GM08714 (cell line): ENCODE measurements at regions not wholly inside any gene's neighbourhood (a gene's known extent, or its start where the extent isn't known, plus 50 kb on each side); places are given as distances from the start of the nearest gene placed in this dataset.

Experiments used
- H3K4me3 ChIP-seq: fragments of 200-500 bp; sonication (Bioruptor generic); 2 replicates; pipeline ENCODE4 v1.5.1; 2014; ENCODE audit warnings: mild to moderate bottlenecking, low read length, inconsistent platforms
- ZNF274 ChIP-seq: IDR thresholded peaks from 2 replicates; pipeline ENCODE4 v1.6.1; 2012; ENCODE audit warnings: mild to moderate bottlenecking, low read depth, low read length

- no peak for TF ChIP-seq ZNF274
- H3K4me3 ChIP-seq: no peak overlapping the region
These were observed 81.7 kb upstream of the POU1F1 start for GRCh38 chr3:87358066-87358465.

GRCh38 chr3:87354398-87354797 lies 78.0 kb upstream of the POU1F1 start:
- H3K4me3 ChIP-seq: no peak overlapping the region
- no peak for TF ChIP-seq ZNF274

GRCh38 chr3:87351937-87352336 lies 75.6 kb upstream of the POU1F1 start:
- H3K4me3 ChIP-seq: no peak overlapping the region

GRCh38 chr3:87350367-87351199 lies 74.2 kb upstream of the POU1F1 start:
- no peak for TF ChIP-seq ZNF274
- no peak overlapping the region for H3K4me3 ChIP-seq

More at GRCh38 chr3:87351937-87352336, 75.6 kb upstream of the POU1F1 start:
- TF ChIP-seq ZNF274: no peak

- H3K4me3 ChIP-seq: no peak overlapping the region
- TF ChIP-seq ZNF274: no peak
These were observed 73.4 kb upstream of the POU1F1 start for GRCh38 chr3:87349833-87350232.

GRCh38 chr3:87336761-87337160 lies 60.4 kb upstream of the POU1F1 start:
- no peak overlapping the region for H3K4me3 ChIP-seq
- no peak for TF ChIP-seq ZNF274

GRCh38 chr3:87335931-87336330 lies 59.5 kb upstream of the POU1F1 start:
- no peak overlapping the region for H3K4me3 ChIP-seq
- TF ChIP-seq ZNF274: no peak

GRCh38 chr3:87333393-87333892 lies 57.1 kb upstream of the POU1F1 start:
- no peak for TF ChIP-seq ZNF274
- H3K4me3 ChIP-seq: no peak overlapping the region

- H3K4me3 ChIP-seq: no peak overlapping the region
- TF ChIP-seq ZNF274: no peak
These were observed 56.4 kb upstream of the POU1F1 start for GRCh38 chr3:87332789-87333188.

GRCh38 chr3:87329065-87329464 lies 52.7 kb upstream of the POU1F1 start:
- TF ChIP-seq ZNF274: no peak
- no peak overlapping the region for H3K4me3 ChIP-seq
